Nephron progenitor cell (in vitro differentiated cells): ENCODE measurements at regions not wholly inside any gene's neighbourhood (a gene's known extent, or its start where the extent isn't known, plus 50 kb on each side); places are given as distances from the start of the nearest gene placed in this dataset.

ENCODE experiments used
- DNase-seq: peaks from one replicate; pipeline ENCODE4 v3.0.0; 2021
- H3K27ac Mint-ChIP-seq: 2 replicates; pipeline ENCODE4 v1.8.0; 2021; ENCODE audit warnings: mild to moderate bottlenecking, moderate library complexity, mixed read lengths
- H3K27me3 Mint-ChIP-seq: 2 replicates; pipeline ENCODE4 v1.8.0; 2021; ENCODE audit warnings: mild to moderate bottlenecking, low read depth, mixed read lengths; ENCODE audit not compliant: poor library complexity
- H3K36me3 Mint-ChIP-seq: 2 replicates; pipeline ENCODE4 v1.8.0; 2021; ENCODE audit warnings: low read depth, mixed read lengths
- H3K4me1 Mint-ChIP-seq: 2 replicates; pipeline ENCODE4 v1.8.0; 2021; ENCODE audit warnings: mixed read lengths
- H3K4me3 Mint-ChIP-seq: 2 replicates; pipeline ENCODE4 v1.8.0; 2021; ENCODE audit warnings: mild to moderate bottlenecking, moderate library complexity, mixed read lengths
- H3K9me3 Mint-ChIP-seq: 2 replicates; pipeline ENCODE4 v1.8.0; 2021; ENCODE audit warnings: mild to moderate bottlenecking, moderate library complexity, mixed read lengths
- CTCF ChIP-seq: fragments of 200-600 bp; sonication (generic); IDR thresholded peaks from 2 replicates; pipeline ENCODE4 v1.5.0; 2021; ENCODE audit warnings: antibody characterized with exemption

- Mint-ChIP-seq H3K4me3 (no peak overlapping the region), H3K36me3 (no peaks in the 10 kb centered on the region), H3K27ac (no peak overlapping the region), H3K27me3 (peaks cover 22% of the 10 kb centered on the region), H3K9me3 (no peaks in the 10 kb centered on the region), H3K4me1 (no peaks in the 10 kb centered on the region)
- TF ChIP-seq CTCF, result no peak
- DNase-seq, result no peak
Measured at GRCh38 chr22:27011717-27012116, 354.3 kb downstream of the MIAT start.

- no peak for DNase-seq
- Mint-ChIP-seq H3K4me1 (peaks cover 15% of the 10 kb centered on the region), H3K9me3 (no peaks in the 10 kb centered on the region), H3K36me3 (no peaks in the 10 kb centered on the region), H3K27ac (no peak overlapping the region), H3K4me3 (no peak overlapping the region), H3K27me3 (peaks cover 58% of the 10 kb centered on the region)
- no peak for TF ChIP-seq CTCF
Measured at GRCh38 chr22:27019827-27020226, 362.4 kb downstream of the MIAT start.

GRCh38 chr22:27022274-27022895, 365.0 kb downstream of the MIAT start:
- Mint-ChIP-seq H3K9me3 (no peaks in the 10 kb centered on the region), H3K27me3 (peaks cover 71% of the 10 kb centered on the region), H3K4me1 (peaks cover 15% of the 10 kb centered on the region), H3K36me3 (no peaks in the 10 kb centered on the region), H3K4me3 (no peak overlapping the region), H3K27ac (no peak overlapping the region)
- DNase-seq, result no peak
- TF ChIP-seq CTCF, result no peak

- H3K27me3 Mint-ChIP-seq, result peaks cover 67% of the 10 kb centered on the region
- no peaks in the 10 kb centered on the region for H3K9me3 Mint-ChIP-seq
- peaks cover 15% of the 10 kb centered on the region for H3K4me1 Mint-ChIP-seq
- H3K36me3 Mint-ChIP-seq, result no peaks in the 10 kb centered on the region
- no peak for TF ChIP-seq CTCF
- no peak overlapping the region for H3K4me3 Mint-ChIP-seq
- H3K27ac Mint-ChIP-seq, result no peak overlapping the region
- DNase-seq, result no peak
Measured at GRCh38 chr22:27022896-27023361, 365.5 kb downstream of the MIAT start.

GRCh38 chr22:27023591-27023990, 366.2 kb downstream of the MIAT start:
- H3K27me3 Mint-ChIP-seq, result peaks cover 60% of the 10 kb centered on the region
- no peak for DNase-seq
- no peak for TF ChIP-seq CTCF
- peaks cover 3% of the 10 kb centered on the region for H3K9me3 Mint-ChIP-seq
- no peaks in the 10 kb centered on the region for H3K36me3 Mint-ChIP-seq
- H3K27ac Mint-ChIP-seq, result no peak overlapping the region
- no peak overlapping the region for H3K4me3 Mint-ChIP-seq
- peaks cover 15% of the 10 kb centered on the region for H3K4me1 Mint-ChIP-seq

GRCh38 chr22:27024982-27025381, 367.6 kb downstream of the MIAT start:
- no peak for TF ChIP-seq CTCF
- no peak for DNase-seq
- Mint-ChIP-seq H3K27me3 (peaks cover 46% of the 10 kb centered on the region), H3K36me3 (no peaks in the 10 kb centered on the region), H3K27ac (peak overlapping the region; percentile 41), H3K9me3 (peaks cover 11% of the 10 kb centered on the region), H3K4me3 (no peak overlapping the region), H3K4me1 (peaks cover 15% of the 10 kb centered on the region)
